ENCODE measurements at regions not wholly inside any gene's neighbourhood (a gene's known extent, or its start where the extent isn't known, plus 50 kb on each side); places are given as distances from the start of the nearest gene placed in this dataset.

- intact Hi-C loops (cut with micrococcal nuclease; ENCODE audit: unreplicated experiment): loop anchor here (1.0 to 10.0 kb wide), 5 partner anchors 229 to 779 kb away; partner anchors contain the start of gene PAPPA
- Mint-ChIP-seq H3K4me3 (ENCODE audit: low read depth, unreplicated experiment) (no peak overlapping the region), H3K36me3 (ENCODE audit: insufficient read depth, unreplicated experiment) (no peaks in the 10 kb centered on the region), H3K9me3 (ENCODE audit: low read depth, unreplicated experiment) (no peaks in the 10 kb centered on the region), H3K27ac (ENCODE audit: unreplicated experiment) (no peak overlapping the region), H3K27me3 (ENCODE audit: unreplicated experiment) (no peaks in the 10 kb centered on the region), H3K4me1 (ENCODE audit: low read depth, unreplicated experiment) (no peaks in the 10 kb centered on the region)
- DNase-seq: no peak
- CTCF ChIA-PET: interaction anchor here (0.6 kb wide), 1 partner anchor 12 kb away, joined by 3 read pairs; no protein-coding TSS in a partner anchor
- no peak for TF ChIP-seq CTCF (IDR thresholded peaks at IDR 0.05; ENCODE audit: unreplicated experiment)
- no TSS peak for BruUV-seq (replicated peaks)
These were observed 270.7 kb upstream of the PAPPA start for GRCh38 chr9:115882911-115883310.

- Mint-ChIP-seq H3K36me3 (ENCODE audit: insufficient read depth, unreplicated experiment) (no peaks in the 10 kb centered on the region), H3K9me3 (ENCODE audit: low read depth, unreplicated experiment) (no peaks in the 10 kb centered on the region), H3K27me3 (ENCODE audit: unreplicated experiment) (no peaks in the 10 kb centered on the region), H3K27ac (ENCODE audit: unreplicated experiment) (no peak overlapping the region), H3K4me3 (ENCODE audit: low read depth, unreplicated experiment) (no peak overlapping the region), H3K4me1 (ENCODE audit: low read depth, unreplicated experiment) (no peaks in the 10 kb centered on the region)
- BruUV-seq (replicated peaks): no TSS peak
- TF ChIP-seq CTCF (IDR thresholded peaks at IDR 0.05; ENCODE audit: unreplicated experiment): no peak
- intact Hi-C loops (cut with micrococcal nuclease; ENCODE audit: unreplicated experiment): loop anchor here (1.0 to 10.0 kb wide), 5 partner anchors 229 to 779 kb away; partner anchors contain the start of gene PAPPA
- CTCF ChIA-PET: no interaction called here
- peak; percentile 34 for DNase-seq
These were observed 269.9 kb upstream of the PAPPA start for GRCh38 chr9:115883467-115884329.

GRCh38 chr9:115884846-115885245 lies 268.7 kb upstream of the PAPPA start:
- no TSS peak for BruUV-seq (replicated peaks)

GRCh38 chr9:115888131-115888530 lies 265.5 kb upstream of the PAPPA start:
- intact Hi-C loops (cut with micrococcal nuclease; ENCODE audit: unreplicated experiment): loop anchor here (10.0 kb wide), 1 partner anchor 267 kb away; the partner anchor contains the start of gene PAPPA
- BruUV-seq (replicated peaks): no TSS peak
- Mint-ChIP-seq H3K4me1 (ENCODE audit: low read depth, unreplicated experiment) (no peaks in the 10 kb centered on the region), H3K9me3 (ENCODE audit: low read depth, unreplicated experiment) (peaks cover 2% of the 10 kb centered on the region), H3K27ac (ENCODE audit: unreplicated experiment) (no peak overlapping the region), H3K36me3 (ENCODE audit: insufficient read depth, unreplicated experiment) (no peaks in the 10 kb centered on the region), H3K4me3 (ENCODE audit: low read depth, unreplicated experiment) (no peak overlapping the region), H3K27me3 (ENCODE audit: unreplicated experiment) (no peaks in the 10 kb centered on the region)
- no peak for DNase-seq
- CTCF ChIA-PET: no interaction called here
- no peak for TF ChIP-seq CTCF (IDR thresholded peaks at IDR 0.05; ENCODE audit: unreplicated experiment)

More at GRCh38 chr9:115884846-115885245, 268.7 kb upstream of the PAPPA start:
- DNase-seq: no peak
- Mint-ChIP-seq H3K27ac (ENCODE audit: unreplicated experiment) (no peak overlapping the region), H3K27me3 (ENCODE audit: unreplicated experiment) (no peaks in the 10 kb centered on the region), H3K36me3 (ENCODE audit: insufficient read depth, unreplicated experiment) (no peaks in the 10 kb centered on the region), H3K9me3 (ENCODE audit: low read depth, unreplicated experiment) (peaks cover 2% of the 10 kb centered on the region), H3K4me1 (ENCODE audit: low read depth, unreplicated experiment) (no peaks in the 10 kb centered on the region), H3K4me3 (ENCODE audit: low read depth, unreplicated experiment) (no peak overlapping the region)
- CTCF ChIA-PET: no interaction called here
- intact Hi-C loops (cut with micrococcal nuclease; ENCODE audit: unreplicated experiment): loop anchor here (5.0 to 10.0 kb wide), 4 partner anchors 227 to 777 kb away; partner anchors contain the start of gene PAPPA
- TF ChIP-seq CTCF (IDR thresholded peaks at IDR 0.05; ENCODE audit: unreplicated experiment): no peak

Measured in Calu3 (cell line).